Activated CD4-positive, alpha-beta T cell treated with anti-CD3 and anti-CD28 coated beads, Interleukin-10, Interleukin-2, amounts not matched to agents 100 ng/mL and 50 ng/mL, durations not matched to agents 16 hours and 8 hours (primary cell): ENCODE measurements at regions not wholly inside any gene's neighbourhood (a gene's known extent, or its start where the extent isn't known, plus 50 kb on each side); places are given as distances from the start of the nearest gene placed in this dataset.
"Not testable (repeated sequence)": the region's sequence is repeated elsewhere in the genome, so short reads cannot be mapped to it uniquely, and the experiment has no call there.

Experiments
- DNase-seq: peaks from one replicate; pipeline ENCODE4 v3.0.0-alpha.2; 2020

GRCh38 chr6:170232186-170233002, 58.5 kb downstream of the DLL1 start:
- no peak for DNase-seq

GRCh38 chr6:170231293-170232185, 59.3 kb downstream of the DLL1 start:
- DNase-seq, result no peak

- no peak for DNase-seq
Measured at GRCh38 chr6:170230520-170231292, 60.2 kb downstream of the DLL1 start.

- DNase-seq, result no peak
Measured at GRCh38 chr6:170229851-170230519, 60.9 kb downstream of the DLL1 start.

GRCh38 chr6:170229396-170229795, 61.5 kb downstream of the DLL1 start:
- no peak for DNase-seq

GRCh38 chr6:170228946-170229310, 62.0 kb downstream of the DLL1 start:
- no peak for DNase-seq

- no peak for DNase-seq
Measured at GRCh38 chr6:170227996-170228945, 62.6 kb downstream of the DLL1 start.

- no peak for DNase-seq
Measured at GRCh38 chr6:170227521-170227983, 63.3 kb downstream of the DLL1 start.

GRCh38 chr6:170226647-170227046, 64.2 kb downstream of the DLL1 start:
- DNase-seq, result no peak

- DNase-seq, result no peak
Measured at GRCh38 chr6:170225852-170226417, 64.9 kb downstream of the DLL1 start.

GRCh38 chr6:170224694-170225660, 65.9 kb downstream of the DLL1 start:
- DNase-seq, result no peak

- no peak for DNase-seq
Measured at GRCh38 chr6:170223718-170224693, 66.9 kb downstream of the DLL1 start.

GRCh38 chr6:170222498-170223471, 68.1 kb downstream of the DLL1 start:
- DNase-seq, result no peak

GRCh38 chr6:170221753-170222400, 69.0 kb downstream of the DLL1 start:
- no peak for DNase-seq

- no peak for DNase-seq
Measured at GRCh38 chr6:170221052-170221752, 69.7 kb downstream of the DLL1 start.

- DNase-seq, result not testable (repeated sequence)
Measured at GRCh38 chr6:170213637-170214018, 77.2 kb downstream of the DLL1 start.
